ENCODE measurements at regions not wholly inside any gene's neighbourhood (a gene's known extent, or its start where the extent isn't known, plus 50 kb on each side); places are given as distances from the start of the nearest gene placed in this dataset.

- TF ChIP-seq ZC3H10 (CRISPR knock-in tag; IDR thresholded peaks at IDR 0.05) (no peak), CREB5 (CRISPR knock-in tag; IDR thresholded peaks at IDR 0.05; ENCODE audit: low read depth) (no peak), ZNF8 (CRISPR knock-in tag; IDR thresholded peaks at IDR 0.05) (no peak), ARNTL (CRISPR knock-in tag; IDR thresholded peaks at IDR 0.05; ENCODE audit: borderline replicate concordance, low read depth) (no peak), ZFP30 (CRISPR knock-in tag; IDR thresholded peaks at IDR 0.05) (no peak), RARB (CRISPR knock-in tag; IDR thresholded peaks at IDR 0.05) (no peak)
Observed at GRCh38 chr15:58307313-58307961, 124.4 kb upstream of the LIPC start.
